ENCODE measurements at regions not wholly inside any gene's neighbourhood (a gene's known extent, or its start where the extent isn't known, plus 50 kb on each side); places are given as distances from the start of the nearest gene placed in this dataset.
"Not testable (repeated sequence)": the region's sequence is repeated elsewhere in the genome, so short reads cannot be mapped to it uniquely, and the experiment has no call there.

GRCh38 chr9:91512235-91512634, 88.6 kb upstream of the NFIL3 start:
- not testable (repeated sequence) for H3K4me1 Mint-ChIP-seq; H3K9me3 Mint-ChIP-seq; ATAC-seq (replicated peaks; ENCODE audit: extremely low read depth, poor library complexity, severe bottlenecking)

GRCh38 chr9:91503673-91504081, 80.0 kb upstream of the NFIL3 start:
- no peaks in the 10 kb centered on the region for H3K36me3 Mint-ChIP-seq (ENCODE audit: insufficient read depth)
- H3K27me3 Mint-ChIP-seq: peaks cover 54% of the 10 kb centered on the region
- no peak for DNase-seq (ENCODE audit: low spot score in 2 of 2)
- ATAC-seq (replicated peaks; ENCODE audit: extremely low read depth, poor library complexity, severe bottlenecking): no peak
- H3K4me3 Mint-ChIP-seq: no peak overlapping the region
- no peaks in the 10 kb centered on the region for H3K9me3 Mint-ChIP-seq
- no peaks in the 10 kb centered on the region for H3K4me1 Mint-ChIP-seq
- H3K27ac Mint-ChIP-seq (ENCODE audit: low read depth): no peak overlapping the region

More at GRCh38 chr9:91512235-91512634, 88.6 kb upstream of the NFIL3 start:
- not testable (repeated sequence) for H3K36me3 Mint-ChIP-seq (ENCODE audit: insufficient read depth); H3K4me3 Mint-ChIP-seq; H3K27ac Mint-ChIP-seq (ENCODE audit: low read depth); DNase-seq (ENCODE audit: low spot score in 2 of 2)
- peaks cover 51% of the 10 kb centered on the region for H3K27me3 Mint-ChIP-seq

- Mint-ChIP-seq H3K4me3 (no peak overlapping the region), H3K27ac (ENCODE audit: low read depth) (no peak overlapping the region), H3K9me3 (no peaks in the 10 kb centered on the region), H3K36me3 (ENCODE audit: insufficient read depth) (no peaks in the 10 kb centered on the region), H3K4me1 (no peaks in the 10 kb centered on the region), H3K27me3 (peaks cover 54% of the 10 kb centered on the region)
- DNase-seq (ENCODE audit: low spot score in 2 of 2) (no peak), ATAC-seq (replicated peaks; ENCODE audit: extremely low read depth, poor library complexity, severe bottlenecking) (no peak)
These were observed 79.5 kb upstream of the NFIL3 start for GRCh38 chr9:91502913-91503672.

GRCh38 chr9:91502475-91502874, 78.8 kb upstream of the NFIL3 start:
- no peaks in the 10 kb centered on the region for H3K36me3 Mint-ChIP-seq (ENCODE audit: insufficient read depth)
- no peak overlapping the region for H3K27ac Mint-ChIP-seq (ENCODE audit: low read depth)
- DNase-seq (ENCODE audit: low spot score in 2 of 2) (no peak), ATAC-seq (replicated peaks; ENCODE audit: extremely low read depth, poor library complexity, severe bottlenecking) (no peak)
- peaks cover 58% of the 10 kb centered on the region for H3K27me3 Mint-ChIP-seq
- H3K4me1 Mint-ChIP-seq: no peaks in the 10 kb centered on the region
- no peaks in the 10 kb centered on the region for H3K9me3 Mint-ChIP-seq
- no peak overlapping the region for H3K4me3 Mint-ChIP-seq

DNA sequence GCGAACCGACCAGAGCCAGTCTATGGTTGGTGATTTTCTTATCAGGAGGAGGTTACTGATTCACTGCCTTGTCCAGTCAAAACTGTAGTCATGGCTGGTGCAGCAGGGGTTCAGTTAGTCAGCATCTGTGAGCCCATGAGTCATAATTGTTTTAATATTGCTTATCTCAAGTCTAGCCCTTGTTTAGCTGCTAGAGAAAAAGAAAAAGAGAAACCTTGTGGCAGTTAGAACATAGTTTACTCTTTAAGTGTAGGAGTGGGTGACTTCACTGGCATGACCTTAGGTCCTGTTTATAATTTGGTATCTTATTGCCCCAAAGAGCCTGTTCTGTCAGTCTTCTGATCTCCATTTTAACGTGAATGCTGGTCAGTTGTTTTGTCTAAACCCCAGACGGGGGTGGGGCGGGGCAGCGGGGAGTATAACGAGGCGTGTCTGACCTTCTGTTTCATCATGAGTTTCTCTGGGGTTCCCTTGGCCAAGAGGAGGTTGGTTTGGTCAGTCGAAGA, 76.9 kb upstream of the NFIL3 start:
- DNase-seq (ENCODE audit: low spot score in 2 of 2) (no peak), ATAC-seq (replicated peaks; ENCODE audit: extremely low read depth, poor library complexity, severe bottlenecking) (no peak)
- Mint-ChIP-seq H3K27me3 (peaks cover 66% of the 10 kb centered on the region), H3K4me1 (no peaks in the 10 kb centered on the region), H3K27ac (ENCODE audit: low read depth) (no peak overlapping the region), H3K36me3 (ENCODE audit: insufficient read depth) (no peaks in the 10 kb centered on the region), H3K9me3 (no peaks in the 10 kb centered on the region), H3K4me3 (no peak overlapping the region)

- Mint-ChIP-seq H3K27me3 (peaks cover 71% of the 10 kb centered on the region), H3K4me3 (no peak overlapping the region), H3K9me3 (no peaks in the 10 kb centered on the region)
These were observed 72.7 kb upstream of the NFIL3 start for GRCh38 chr9:91496351-91496750.

GRCh38 chr9:91495450-91495849, 71.8 kb upstream of the NFIL3 start:
- DNase-seq (ENCODE audit: low spot score in 2 of 2) (no peak), ATAC-seq (replicated peaks; ENCODE audit: extremely low read depth, poor library complexity, severe bottlenecking) (no peak)
- no peak overlapping the region for H3K27ac Mint-ChIP-seq (ENCODE audit: low read depth)
- peaks cover 63% of the 10 kb centered on the region for H3K27me3 Mint-ChIP-seq
- H3K9me3 Mint-ChIP-seq: no peaks in the 10 kb centered on the region
- H3K36me3 Mint-ChIP-seq (ENCODE audit: insufficient read depth): peaks cover 2% of the 10 kb centered on the region
- no peaks in the 10 kb centered on the region for H3K4me1 Mint-ChIP-seq
- no peak overlapping the region for H3K4me3 Mint-ChIP-seq

More at GRCh38 chr9:91496351-91496750, 72.7 kb upstream of the NFIL3 start:
- no peak for DNase-seq (ENCODE audit: low spot score in 2 of 2)
- no peak for ATAC-seq (replicated peaks; ENCODE audit: extremely low read depth, poor library complexity, severe bottlenecking)
- H3K27ac Mint-ChIP-seq (ENCODE audit: low read depth): no peak overlapping the region
- peaks cover 2% of the 10 kb centered on the region for H3K36me3 Mint-ChIP-seq (ENCODE audit: insufficient read depth)
- H3K4me1 Mint-ChIP-seq: no peaks in the 10 kb centered on the region

GRCh38 chr9:91494751-91495150, 71.1 kb upstream of the NFIL3 start:
- no peaks in the 10 kb centered on the region for H3K4me1 Mint-ChIP-seq
- no peak for ATAC-seq (replicated peaks; ENCODE audit: extremely low read depth, poor library complexity, severe bottlenecking)
- H3K36me3 Mint-ChIP-seq (ENCODE audit: insufficient read depth): peaks cover 2% of the 10 kb centered on the region
- peaks cover 65% of the 10 kb centered on the region for H3K27me3 Mint-ChIP-seq
- no peak overlapping the region for H3K27ac Mint-ChIP-seq (ENCODE audit: low read depth)
- DNase-seq (ENCODE audit: low spot score in 2 of 2): no peak
- no peaks in the 10 kb centered on the region for H3K9me3 Mint-ChIP-seq
- H3K4me3 Mint-ChIP-seq: no peak overlapping the region

GRCh38 chr9:91492237-91492636, 68.6 kb upstream of the NFIL3 start:
- no peaks in the 10 kb centered on the region for H3K9me3 Mint-ChIP-seq
- H3K4me3 Mint-ChIP-seq: no peak overlapping the region
- H3K36me3 Mint-ChIP-seq (ENCODE audit: insufficient read depth): peaks cover 2% of the 10 kb centered on the region
- no peaks in the 10 kb centered on the region for H3K4me1 Mint-ChIP-seq
- H3K27me3 Mint-ChIP-seq: peaks cover 67% of the 10 kb centered on the region
- ATAC-seq (replicated peaks; ENCODE audit: extremely low read depth, poor library complexity, severe bottlenecking): no peak
- DNase-seq (ENCODE audit: low spot score in 2 of 2): no peak
- no peak overlapping the region for H3K27ac Mint-ChIP-seq (ENCODE audit: low read depth)

GRCh38 chr9:91491624-91492023, 68.0 kb upstream of the NFIL3 start:
- peaks cover 2% of the 10 kb centered on the region for H3K36me3 Mint-ChIP-seq (ENCODE audit: insufficient read depth)
- no peaks in the 10 kb centered on the region for H3K4me1 Mint-ChIP-seq
- no peak for ATAC-seq (replicated peaks; ENCODE audit: extremely low read depth, poor library complexity, severe bottlenecking)
- no peaks in the 10 kb centered on the region for H3K9me3 Mint-ChIP-seq
- DNase-seq (ENCODE audit: low spot score in 2 of 2): no peak
- H3K27me3 Mint-ChIP-seq: peaks cover 66% of the 10 kb centered on the region
- H3K27ac Mint-ChIP-seq (ENCODE audit: low read depth): no peak overlapping the region
- no peak overlapping the region for H3K4me3 Mint-ChIP-seq

DNA sequence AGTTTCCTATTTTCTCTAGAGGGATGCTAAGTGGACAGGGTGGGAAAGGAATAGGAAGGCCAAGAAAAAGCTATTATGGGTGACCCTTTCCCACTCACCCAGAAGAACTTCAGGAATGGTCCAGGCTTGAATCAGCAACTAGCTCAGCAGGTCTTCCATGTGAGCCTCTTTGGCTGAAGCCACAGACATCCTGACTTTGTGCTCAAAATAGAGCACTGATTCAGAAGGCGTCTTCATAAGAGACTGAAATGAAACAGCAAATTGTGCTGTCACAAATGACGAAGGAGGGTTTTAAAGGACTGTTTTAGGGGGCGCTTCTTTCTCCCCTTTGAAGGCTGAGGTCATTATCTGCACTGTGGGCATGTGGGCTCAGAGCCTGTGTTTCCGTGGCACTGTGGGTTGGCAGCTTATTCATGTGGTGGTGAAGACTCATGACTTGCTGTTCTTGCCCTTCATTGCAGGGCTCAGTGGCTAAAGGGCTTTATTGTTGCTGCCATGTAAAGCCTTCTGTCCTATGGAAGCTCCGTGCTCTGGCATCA, 65.8 kb upstream of the NFIL3 start:
- no peak for ATAC-seq (replicated peaks; ENCODE audit: extremely low read depth, poor library complexity, severe bottlenecking)
- no peak overlapping the region for H3K27ac Mint-ChIP-seq (ENCODE audit: low read depth)
- no peak overlapping the region for H3K4me3 Mint-ChIP-seq

GRCh38 chr9:91488341-91488740, 64.7 kb upstream of the NFIL3 start:
- H3K27ac Mint-ChIP-seq (ENCODE audit: low read depth): no peak overlapping the region
- ATAC-seq (replicated peaks; ENCODE audit: extremely low read depth, poor library complexity, severe bottlenecking) (no peak), DNase-seq (ENCODE audit: low spot score in 2 of 2) (no peak)
- no peaks in the 10 kb centered on the region for H3K9me3 Mint-ChIP-seq
- peaks cover 63% of the 10 kb centered on the region for H3K27me3 Mint-ChIP-seq
- no peaks in the 10 kb centered on the region for H3K36me3 Mint-ChIP-seq (ENCODE audit: insufficient read depth)
- H3K4me3 Mint-ChIP-seq: no peak overlapping the region
- no peaks in the 10 kb centered on the region for H3K4me1 Mint-ChIP-seq

More for the DNA sequence above, 65.8 kb upstream of the NFIL3 start:
- Mint-ChIP-seq H3K9me3 (no peaks in the 10 kb centered on the region), H3K4me1 (no peaks in the 10 kb centered on the region), H3K36me3 (ENCODE audit: insufficient read depth) (no peaks in the 10 kb centered on the region), H3K27me3 (peaks cover 62% of the 10 kb centered on the region)
- no peak for DNase-seq (ENCODE audit: low spot score in 2 of 2)

Data from central memory CD8-positive, alpha-beta T cell (primary cell).